HG03095 (cell line): ENCODE measurements at regions not wholly inside any gene's neighbourhood (a gene's known extent, or its start where the extent isn't known, plus 50 kb on each side); places are given as distances from the start of the nearest gene placed in this dataset.
"Not testable (repeated sequence)": the region's sequence is repeated elsewhere in the genome, so short reads cannot be mapped to it uniquely, and the experiment has no call there.

Source experiments
- ATAC-seq: cut with Tn5 transposase; IDR thresholded peaks from one replicate; pipeline ENCODE4 v1.9.1; 2021; ENCODE audit warnings: moderate library complexity; ENCODE audit not compliant: unreplicated experiment

- no peak for ATAC-seq
Observed at GRCh38 chr13:111064661-111065060, 50.4 kb upstream of the ARHGEF7 start.

- no peak for ATAC-seq
Observed at GRCh38 chr13:111062966-111063365, 52.1 kb upstream of the ARHGEF7 start.

DNA sequence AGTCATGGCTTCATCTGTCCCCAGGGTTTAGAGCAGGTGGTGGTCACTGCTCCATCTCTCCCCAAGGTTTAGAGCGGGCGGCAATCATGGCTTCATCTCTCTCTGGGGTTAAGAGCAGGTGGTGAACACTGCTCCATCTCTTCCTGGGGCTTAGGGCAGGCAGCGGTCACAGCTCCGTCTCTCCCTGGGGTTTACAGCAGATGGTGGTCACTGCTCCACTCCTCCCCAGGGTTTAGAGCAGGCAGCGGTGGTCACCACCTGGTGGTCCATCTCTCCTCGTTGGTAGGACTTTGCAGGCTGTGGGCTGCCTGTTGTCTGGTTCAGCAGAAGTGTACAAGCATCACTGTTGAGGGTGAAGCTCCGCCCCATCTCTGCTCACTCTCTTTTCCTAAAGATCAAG is 52.8 kb upstream of the ARHGEF7 start:
- no peak for ATAC-seq

- no peak for ATAC-seq
Observed at GRCh38 chr13:111061358-111062045, 53.6 kb upstream of the ARHGEF7 start.

GRCh38 chr13:111060237-111060919 is 54.7 kb upstream of the ARHGEF7 start:
- ATAC-seq = no peak

- ATAC-seq = no peak
Observed at GRCh38 chr13:111058796-111059506, 56.2 kb upstream of the ARHGEF7 start.

- not testable (repeated sequence) for ATAC-seq
Observed at GRCh38 chr13:111058339-111058738, 56.8 kb upstream of the ARHGEF7 start.

DNA sequence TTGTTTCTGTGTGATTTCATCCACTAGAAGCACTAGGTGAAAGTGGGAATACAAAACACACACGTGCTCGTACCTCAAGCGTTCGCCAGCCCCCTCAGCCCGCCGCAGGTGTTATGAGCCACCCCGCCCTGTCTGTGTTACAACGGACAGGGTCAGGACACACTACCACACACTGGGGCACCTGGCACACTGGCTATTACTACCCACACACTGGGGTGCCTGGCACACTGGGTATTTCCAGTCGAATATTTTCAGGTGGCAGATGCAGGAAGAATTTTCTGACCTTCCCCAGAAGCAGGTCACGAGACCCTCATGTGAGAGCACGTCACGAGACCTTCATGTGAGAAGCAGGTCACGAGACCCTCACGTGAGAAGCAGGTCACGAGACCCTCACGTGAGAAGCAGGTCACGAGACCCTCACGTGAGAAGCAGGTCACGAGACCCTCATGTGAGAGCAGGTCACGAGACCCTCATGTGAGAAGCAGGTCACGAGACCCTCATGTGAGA is 63.3 kb upstream of the ARHGEF7 start:
- not testable (repeated sequence) for ATAC-seq

GRCh38 chr13:111051041-111051725 is 63.9 kb upstream of the ARHGEF7 start:
- no peak for ATAC-seq

GRCh38 chr13:111050539-111050879 is 64.6 kb upstream of the ARHGEF7 start:
- no peak for ATAC-seq

- no peak for ATAC-seq
Observed at GRCh38 chr13:111049791-111050538, 65.1 kb upstream of the ARHGEF7 start.

GRCh38 chr13:111048387-111048786 is 66.7 kb upstream of the ARHGEF7 start:
- ATAC-seq = no peak

- ATAC-seq = no peak
Observed at GRCh38 chr13:111047326-111047725, 67.8 kb upstream of the ARHGEF7 start.

GRCh38 chr13:111046590-111047141 is 68.4 kb upstream of the ARHGEF7 start:
- ATAC-seq = peak; percentile 73

GRCh38 chr13:111045170-111045569 is 69.9 kb upstream of the ARHGEF7 start:
- no peak for ATAC-seq

GRCh38 chr13:111044087-111044830 is 70.9 kb upstream of the ARHGEF7 start:
- no peak for ATAC-seq

- peak; percentile 50 for ATAC-seq
Observed at GRCh38 chr13:111043575-111043982, 71.5 kb upstream of the ARHGEF7 start.

- no peak for ATAC-seq
Observed at GRCh38 chr13:111042661-111043226, 72.4 kb upstream of the ARHGEF7 start.

DNA sequence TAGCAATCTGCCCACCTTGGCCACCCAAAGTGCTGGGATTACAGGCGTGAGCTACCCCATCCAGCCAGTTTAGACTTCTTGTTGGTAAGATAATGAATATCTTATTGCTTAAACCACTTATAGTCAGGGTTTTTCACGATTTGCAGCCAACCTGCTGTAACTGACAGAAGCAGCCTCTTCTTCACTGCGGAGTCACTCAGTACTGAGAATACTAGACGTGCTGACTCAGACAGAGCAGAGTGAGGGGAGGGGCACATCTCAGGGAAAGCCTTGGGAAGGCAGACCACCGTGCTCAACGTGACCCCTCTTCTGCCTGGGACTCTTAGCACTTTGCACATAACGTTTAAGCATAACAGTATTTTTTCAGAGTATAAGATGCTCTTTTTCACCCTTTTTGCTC is 74.3 kb upstream of the ARHGEF7 start:
- no peak for ATAC-seq
